ENCODE measurements at regions not wholly inside any gene's neighbourhood (a gene's known extent, or its start where the extent isn't known, plus 50 kb on each side); places are given as distances from the start of the nearest gene placed in this dataset.

DNA sequence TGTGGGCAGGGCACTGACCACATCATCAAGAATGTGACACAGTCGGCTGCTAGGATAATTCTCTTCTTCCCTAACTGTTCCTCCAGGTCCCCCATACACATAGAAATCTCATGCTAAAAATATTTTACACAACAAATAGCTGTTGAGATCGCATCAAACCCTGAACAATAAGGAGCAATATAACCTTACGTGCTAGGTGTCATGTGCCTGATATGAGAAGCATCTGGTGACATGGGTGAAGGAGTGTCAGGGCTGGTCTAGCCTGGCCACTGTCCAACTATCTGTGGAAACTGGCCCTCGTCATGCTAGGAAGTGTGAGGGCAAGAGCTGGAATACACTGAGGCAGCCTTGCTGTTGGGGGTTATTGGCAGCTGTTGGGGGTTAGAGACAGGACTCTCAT is 167.3 kb upstream of the PGRMC2 start:
- TF ChIP-seq, protein P1, sequence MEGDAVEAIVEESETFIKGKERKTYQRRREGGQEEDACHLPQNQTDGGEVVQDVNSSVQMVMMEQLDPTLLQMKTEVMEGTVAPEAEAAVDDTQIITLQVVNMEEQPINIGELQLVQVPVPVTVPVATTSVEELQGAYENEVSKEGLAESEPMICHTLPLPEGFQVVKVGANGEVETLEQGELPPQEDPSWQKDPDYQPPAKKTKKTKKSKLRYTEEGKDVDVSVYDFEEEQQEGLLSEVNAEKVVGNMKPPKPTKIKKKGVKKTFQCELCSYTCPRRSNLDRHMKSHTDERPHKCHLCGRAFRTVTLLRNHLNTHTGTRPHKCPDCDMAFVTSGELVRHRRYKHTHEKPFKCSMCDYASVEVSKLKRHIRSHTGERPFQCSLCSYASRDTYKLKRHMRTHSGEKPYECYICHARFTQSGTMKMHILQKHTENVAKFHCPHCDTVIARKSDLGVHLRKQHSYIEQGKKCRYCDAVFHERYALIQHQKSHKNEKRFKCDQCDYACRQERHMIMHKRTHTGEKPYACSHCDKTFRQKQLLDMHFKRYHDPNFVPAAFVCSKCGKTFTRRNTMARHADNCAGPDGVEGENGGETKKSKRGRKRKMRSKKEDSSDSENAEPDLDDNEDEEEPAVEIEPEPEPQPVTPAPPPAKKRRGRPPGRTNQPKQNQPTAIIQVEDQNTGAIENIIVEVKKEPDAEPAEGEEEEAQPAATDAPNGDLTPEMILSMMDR (IDR thresholded peaks at IDR 0.05 in 8 of 11, conservative IDR thresholded peaks at IDR 0.05 in 3 of 11): no peak
- no peak for TF ChIP-seq POLR2A (IDR thresholded peaks at IDR 0.05)
